Body of pancreas (tissue), 4 donors: ENCODE measurements at regions not wholly inside any gene's neighbourhood (a gene's known extent, or its start where the extent isn't known, plus 50 kb on each side); places are given as distances from the start of the nearest gene placed in this dataset.

Source experiments
- ATAC-seq: fragments of 150-250 bp; one replicate; pipeline ENCODE4 v1.9.1; 2016
- DNase-seq, 4 donors: peaks; one replicate each; pipeline ENCODE4 v3.0.0-alpha.2; 2019
- H3K27ac ChIP-seq, 4 donors: fragments of 200-600 bp; sonication (generic); 1 replicate in 3 of 4; 2 replicates in 1 of 4; pipeline versions ENCODE4 v1.5.1 to v1.6.1; 2016 to 2019; ENCODE audit warnings: mild to moderate bottlenecking in 1 of 4, mixed read lengths in 1 of 4, moderate library complexity in 1 of 4
- H3K27me3 ChIP-seq, 2 donors: fragments of 200-600 bp; sonication (generic); one replicate each; pipeline ENCODE4 v1.6.0; 2016; ENCODE audit warnings: mild to moderate bottlenecking in 1 of 2
- H3K36me3 ChIP-seq, 2 donors: fragments of 200-600 bp; sonication (generic); replicated peaks in 1 of 2; 2 replicates each; pipeline ENCODE4 v1.5.1; 2016; ENCODE audit warnings: low read depth in 2 of 2; ENCODE audit not compliant: insufficient read depth in 1 of 2
- H3K4me1 ChIP-seq: fragments of 200-600 bp; sonication (generic); one replicate; pipeline ENCODE4 v1.6.0; 2016
- H3K4me3 ChIP-seq, 2 donors: fragments of 200-600 bp; sonication (generic); 1 replicate in 1 of 2; 2 replicates in 1 of 2; pipeline ENCODE4 v1.5.1; 2016 to 2019
- H3K9me3 ChIP-seq, 3 donors: fragments of 200-600 bp; sonication (generic); 1 replicate in 2 of 3; 2 replicates in 1 of 3; pipeline ENCODE4 v1.5.1; 2016
- POLR2A ChIP-seq, 3 donors: fragments of 450-650 bp; IDR thresholded peaks; one replicate each; pipeline ENCODE4 v1.6.1; 2016; ENCODE audit warnings: antibody characterized with exemption in 3 of 3, mild to moderate bottlenecking in 2 of 3
- WGBS, 2 donors: methylation state at CpG; one replicate each; pipeline ENCODE4 v1.1.5; 2017; 5-methylcytosine and 5-hydroxymethylcytosine counted together
- intact Hi-C: fragments of 100-400 bp; cut with DNase I; formaldehyde crosslinking; loops from one replicate; pipeline ENCODE4 v1.15.1; 2023
- TF ChIP-seq, protein P1 (sequence below), 7 experiments: fragments of 450-650 bp in 4 of 7; fragments of 200-600 bp in 3 of 7; sonication (generic) in 3 of 7; IDR thresholded peaks; one replicate each; pipeline ENCODE4 v1.5.1; 2016 to 2019; ENCODE audit warnings: antibody characterized with exemption in 7 of 7

DNA sequence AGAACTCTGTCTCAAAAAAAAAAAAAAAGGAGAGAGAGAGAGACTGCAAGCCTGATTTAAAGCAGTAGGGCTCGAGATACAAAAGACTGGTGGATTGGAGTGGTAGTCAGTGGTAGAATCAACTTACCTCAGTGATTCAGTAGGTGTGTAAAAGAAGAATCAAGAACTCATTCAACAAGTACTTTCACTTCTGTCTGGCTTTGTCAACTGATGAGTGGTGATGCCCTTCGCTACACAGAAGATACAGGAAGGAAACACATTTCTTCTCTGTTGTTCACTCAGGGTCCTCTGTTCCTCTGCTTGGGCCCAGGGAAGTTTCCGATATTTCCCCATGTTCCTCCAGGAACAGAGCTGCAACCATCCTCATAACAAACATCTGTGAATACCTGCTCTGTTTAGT, 68.6 kb upstream of the COG2 start:
- Histone ChIP-seq H3K4me3 (no peak overlapping the region), H3K27me3 (no peaks in the 10 kb centered on the region), H3K4me1 (peaks cover 38% of the 10 kb centered on the region), H3K9me3 (no peaks in the 10 kb centered on the region), H3K36me3 (no peaks in the 10 kb centered on the region), H3K27ac (peak overlapping the region in 1 of 4 donors; percentile 85)
- intact Hi-C loops = no loop called here
- WGBS, 2 donors = 88 to 93% methylated on average over 3 of the region's 3 CpGs
- no peak for ATAC-seq
- TF ChIP-seq, protein P1, sequence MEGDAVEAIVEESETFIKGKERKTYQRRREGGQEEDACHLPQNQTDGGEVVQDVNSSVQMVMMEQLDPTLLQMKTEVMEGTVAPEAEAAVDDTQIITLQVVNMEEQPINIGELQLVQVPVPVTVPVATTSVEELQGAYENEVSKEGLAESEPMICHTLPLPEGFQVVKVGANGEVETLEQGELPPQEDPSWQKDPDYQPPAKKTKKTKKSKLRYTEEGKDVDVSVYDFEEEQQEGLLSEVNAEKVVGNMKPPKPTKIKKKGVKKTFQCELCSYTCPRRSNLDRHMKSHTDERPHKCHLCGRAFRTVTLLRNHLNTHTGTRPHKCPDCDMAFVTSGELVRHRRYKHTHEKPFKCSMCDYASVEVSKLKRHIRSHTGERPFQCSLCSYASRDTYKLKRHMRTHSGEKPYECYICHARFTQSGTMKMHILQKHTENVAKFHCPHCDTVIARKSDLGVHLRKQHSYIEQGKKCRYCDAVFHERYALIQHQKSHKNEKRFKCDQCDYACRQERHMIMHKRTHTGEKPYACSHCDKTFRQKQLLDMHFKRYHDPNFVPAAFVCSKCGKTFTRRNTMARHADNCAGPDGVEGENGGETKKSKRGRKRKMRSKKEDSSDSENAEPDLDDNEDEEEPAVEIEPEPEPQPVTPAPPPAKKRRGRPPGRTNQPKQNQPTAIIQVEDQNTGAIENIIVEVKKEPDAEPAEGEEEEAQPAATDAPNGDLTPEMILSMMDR (IDR thresholded peaks at IDR 0.05) = no peak
- no peak for TF ChIP-seq POLR2A (IDR thresholded peaks at IDR 0.05)
- DNase-seq = no peak

DNA sequence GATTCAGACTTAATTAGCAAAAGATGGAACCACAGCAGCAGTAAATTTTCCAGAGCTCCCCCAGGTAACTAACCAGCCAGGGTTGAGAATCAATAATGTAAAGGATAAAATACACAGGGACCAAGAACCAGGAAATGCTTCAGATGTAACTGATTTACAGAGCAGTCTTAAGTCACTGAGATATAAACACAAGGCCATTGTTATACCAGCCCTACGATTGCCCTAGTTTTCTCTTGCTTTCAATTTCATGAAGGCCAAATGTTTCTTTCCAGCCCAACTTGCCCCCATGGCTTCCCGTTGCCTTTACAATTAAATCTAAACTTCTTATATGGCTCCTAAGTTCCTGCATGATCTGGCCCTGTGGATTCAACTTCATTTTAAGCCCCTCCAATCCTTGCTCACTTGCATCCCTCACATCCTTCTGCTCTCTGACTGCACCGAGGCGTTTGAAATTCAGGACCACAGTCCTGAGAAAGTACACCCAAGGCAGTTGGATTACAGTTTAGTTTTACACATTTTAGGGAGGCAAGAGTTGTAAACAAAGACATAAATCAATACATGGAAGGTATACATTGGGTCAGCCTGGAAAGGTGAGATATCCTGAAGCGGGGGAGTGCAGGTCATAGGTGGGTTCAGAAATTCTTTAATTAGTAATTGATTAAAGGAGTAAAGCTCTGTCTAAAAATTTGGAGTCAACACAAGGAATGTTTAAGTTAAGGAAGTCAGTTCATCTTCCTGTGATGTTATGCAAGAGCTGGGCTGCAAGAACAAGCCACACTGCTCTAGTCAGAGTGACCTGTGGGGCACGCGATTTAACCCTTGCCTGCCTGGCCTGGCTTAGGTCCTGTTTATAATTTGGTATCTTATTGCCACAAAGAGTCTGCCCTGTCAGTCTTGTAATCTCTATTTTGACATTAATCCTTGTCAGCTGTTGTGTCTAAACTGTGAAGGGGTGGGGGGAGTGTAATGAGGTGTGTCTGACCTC, 69.9 kb upstream of the COG2 start:
- intact Hi-C loops = no loop called here
- H3K4me1 ChIP-seq = peaks cover 38% of the 10 kb centered on the region
- peak overlapping the region; percentile 29 to 85 (median 62) for H3K27ac ChIP-seq
- peak; percentile 15 to 32 (median 20) for DNase-seq
- no peaks in the 10 kb centered on the region for H3K36me3 ChIP-seq
- H3K4me3 ChIP-seq = no peak overlapping the region
- ATAC-seq = peak; percentile 84
- H3K27me3 ChIP-seq = no peaks in the 10 kb centered on the region
- 17 to 19% methylated on average over 7 of the region's 7 CpGs for WGBS, 2 donors
- no peak for TF ChIP-seq POLR2A (IDR thresholded peaks at IDR 0.05)
- TF ChIP-seq, protein P1 (IDR thresholded peaks at IDR 0.05) = no peak
- no peaks in the 10 kb centered on the region for H3K9me3 ChIP-seq

DNA sequence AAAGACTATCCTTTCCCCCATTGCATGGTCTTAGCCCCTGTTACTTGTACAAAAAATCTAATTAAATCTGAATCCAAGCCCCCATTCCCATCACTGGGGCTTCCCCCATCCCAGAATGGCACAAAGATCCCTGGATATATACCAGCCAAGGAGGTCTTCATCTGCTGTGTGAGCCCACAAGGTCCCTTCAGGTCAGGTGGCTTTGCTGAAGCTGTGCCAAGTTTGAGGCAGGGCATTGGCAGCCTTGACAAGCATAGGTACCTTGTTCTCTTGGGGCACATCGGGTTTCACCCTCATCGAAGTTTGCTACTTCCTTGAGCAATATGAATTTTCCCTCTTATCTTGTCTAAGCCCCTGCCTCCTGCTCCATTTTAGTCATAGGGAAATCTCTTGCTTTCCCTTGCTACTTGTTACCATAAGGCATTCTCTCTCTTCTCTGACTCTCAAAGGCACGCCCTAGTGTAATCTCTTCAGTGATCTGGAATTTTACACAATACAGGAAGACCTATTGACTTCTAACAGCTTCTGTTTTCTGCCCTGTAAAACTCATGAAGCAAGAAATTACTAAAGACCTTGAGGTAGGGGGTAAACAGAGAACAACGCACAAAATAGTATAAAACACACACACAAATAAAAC, 71.4 kb upstream of the COG2 start:
- Histone ChIP-seq H3K9me3 (no peaks in the 10 kb centered on the region), H3K4me1 (peaks cover 29% of the 10 kb centered on the region), H3K4me3 (no peak overlapping the region), H3K27me3 (no peaks in the 10 kb centered on the region), H3K27ac (peak overlapping the region in 1 of 4 donors; percentile 17), H3K36me3 (no peaks in the 10 kb centered on the region)
- WGBS, 2 donors = 30 to 45% methylated on average over 4 of the region's 4 CpGs
- DNase-seq (peak in 3 of 4 donors; percentile 22 to 30 (median 22)), ATAC-seq (no peak)
- TF ChIP-seq POLR2A (IDR thresholded peaks at IDR 0.05) = no peak
- TF ChIP-seq, protein P1 (IDR thresholded peaks at IDR 0.05) = no peak
- intact Hi-C loops = no loop called here

DNA sequence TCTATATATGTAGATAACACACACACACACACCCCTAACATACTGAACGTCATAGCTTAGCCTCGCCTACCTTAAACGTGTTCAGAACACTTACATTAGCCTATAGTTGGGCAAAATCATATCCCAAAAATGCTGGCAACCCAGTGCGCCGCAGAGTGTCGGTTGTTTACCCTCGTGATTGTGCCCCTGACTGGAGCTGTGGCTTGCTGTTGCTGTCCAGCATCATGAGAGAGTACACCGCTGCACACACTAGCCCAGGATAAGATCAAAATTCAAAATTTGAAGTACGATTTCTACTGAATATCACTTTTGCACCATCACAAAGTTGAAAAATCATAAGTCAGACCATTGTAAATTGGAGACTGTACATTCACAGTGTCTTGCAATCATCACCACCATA, 73.1 kb upstream of the COG2 start:
- intact Hi-C loops = no loop called here
- H3K27me3 ChIP-seq = no peaks in the 10 kb centered on the region
- H3K4me3 ChIP-seq = no peak overlapping the region
- no peaks in the 10 kb centered on the region for H3K9me3 ChIP-seq
- H3K36me3 ChIP-seq = no peaks in the 10 kb centered on the region
- peaks cover 26% of the 10 kb centered on the region for H3K4me1 ChIP-seq
- ATAC-seq = no peak
- WGBS, 2 donors = 90 to 94% methylated on average over 9 of the region's 9 CpGs
- no peak for DNase-seq
- TF ChIP-seq POLR2A (IDR thresholded peaks at IDR 0.05) = no peak
- TF ChIP-seq, protein P1 (IDR thresholded peaks at IDR 0.05) = no peak
- H3K27ac ChIP-seq = no peak overlapping the region
